GM12892 (cell line): ENCODE measurements at regions not wholly inside any gene's neighbourhood (a gene's known extent, or its start where the extent isn't known, plus 50 kb on each side); places are given as distances from the start of the nearest gene placed in this dataset.

Source experiments
- POLR2A ChIP-seq: IDR thresholded peaks from 2 replicates; pipeline ENCODE4 v1.6.1; 2011; ENCODE audit warnings: low read depth, low read length, control low read depth
- POLR2AphosphoS5 ChIP-seq: IDR thresholded peaks from 2 replicates; pipeline ENCODE4 v1.6.1; 2011; ENCODE audit warnings: low read depth, low read length, control low read depth
- TAF1 ChIP-seq: IDR thresholded peaks from 2 replicates; pipeline ENCODE4 v1.6.1; 2011; ENCODE audit warnings: low read depth, mild to moderate bottlenecking, control low read depth, low read length, borderline replicate concordance

DNA sequence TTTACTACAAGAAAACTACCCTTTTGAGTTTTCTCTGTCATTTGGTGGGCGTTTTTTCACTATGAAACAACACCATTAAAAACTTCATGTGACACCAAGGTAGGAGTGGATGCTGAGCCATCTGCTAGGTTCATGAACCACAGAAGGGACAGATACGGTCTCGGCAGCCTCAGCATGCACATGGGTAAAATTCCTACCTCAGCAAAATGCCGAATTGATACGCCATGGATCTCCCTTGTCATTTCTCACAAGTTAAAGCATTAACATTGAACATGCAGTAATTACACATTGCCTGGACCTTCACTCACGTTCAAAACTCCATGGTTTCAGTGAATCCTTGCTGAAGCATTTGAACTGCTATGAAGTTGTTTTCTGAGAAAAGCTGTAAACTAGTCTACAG is 121.5 kb upstream of the EGR2 start:
- TF ChIP-seq TAF1 (no peak), POLR2A (no peak), POLR2AphosphoS5 (no peak)
